Uterus (tissue), 3 donors: ENCODE measurements at regions not wholly inside any gene's neighbourhood (a gene's known extent, or its start where the extent isn't known, plus 50 kb on each side); places are given as distances from the start of the nearest gene placed in this dataset.

Experiments used
- DNase-seq, 2 donors: peaks; one replicate each; pipeline ENCODE4 v3.0.0-alpha.2; 2019 to 2020
- H3K27ac ChIP-seq, 2 donors: fragments of 200-600 bp; sonication (generic); 1 replicate in 1 of 2; 2 replicates in 1 of 2; pipeline ENCODE4 v1.5.1; 2016 to 2018
- H3K27me3 ChIP-seq, 2 donors: fragments of 200-600 bp; sonication (generic); one replicate each; pipeline ENCODE4 v1.5.1; 2018 to 2019; ENCODE audit warnings: control low read depth in 1 of 2
- H3K36me3 ChIP-seq, 2 donors: fragments of 200-600 bp; sonication (generic); one replicate each; pipeline ENCODE4 v1.5.1; 2019; ENCODE audit warnings: control low read depth in 1 of 2
- H3K4me1 ChIP-seq, 2 donors: fragments of 200-600 bp; sonication (generic); one replicate each; pipeline ENCODE4 v1.5.1; 2018 to 2019; ENCODE audit warnings: control low read depth in 1 of 2
- H3K4me3 ChIP-seq, 2 donors: fragments of 200-600 bp; sonication (generic); 1 replicate in 1 of 2; 2 replicates in 1 of 2; pipeline ENCODE4 v1.5.1; 2018 to 2019; ENCODE audit warnings: mild to moderate bottlenecking in 1 of 2
- H3K9me3 ChIP-seq, 2 donors: fragments of 200-600 bp; sonication (generic); one replicate each; pipeline ENCODE4 v1.5.1; 2019; ENCODE audit warnings: control low read depth in 1 of 2
- POLR2A ChIP-seq, 2 donors: fragments of 450-650 bp; IDR thresholded peaks; one replicate each; pipeline ENCODE4 v1.6.1; 2016; ENCODE audit warnings: antibody characterized with exemption in 2 of 2, mild to moderate bottlenecking in 1 of 2, moderate library complexity in 1 of 2
- intact Hi-C: fragments of 100-400 bp; cut with DNase I; formaldehyde crosslinking; loops from one replicate; pipeline ENCODE4 v1.15.1; 2023; ENCODE audit warnings: low total_unique reads
- TF ChIP-seq, protein P1 (sequence below), 4 experiments: fragments of 200-600 bp in 2 of 4; fragments of 450-650 bp in 2 of 4; sonication (generic) in 2 of 4; IDR thresholded peaks; one replicate each; pipeline ENCODE4 v1.5.1; 2016 to 2019; ENCODE audit warnings: antibody characterized with exemption in 4 of 4, mild to moderate bottlenecking in 2 of 4, moderate library complexity in 1 of 4
- donor health status: DM: yes; HTN: yes; CAD: no.

DNA sequence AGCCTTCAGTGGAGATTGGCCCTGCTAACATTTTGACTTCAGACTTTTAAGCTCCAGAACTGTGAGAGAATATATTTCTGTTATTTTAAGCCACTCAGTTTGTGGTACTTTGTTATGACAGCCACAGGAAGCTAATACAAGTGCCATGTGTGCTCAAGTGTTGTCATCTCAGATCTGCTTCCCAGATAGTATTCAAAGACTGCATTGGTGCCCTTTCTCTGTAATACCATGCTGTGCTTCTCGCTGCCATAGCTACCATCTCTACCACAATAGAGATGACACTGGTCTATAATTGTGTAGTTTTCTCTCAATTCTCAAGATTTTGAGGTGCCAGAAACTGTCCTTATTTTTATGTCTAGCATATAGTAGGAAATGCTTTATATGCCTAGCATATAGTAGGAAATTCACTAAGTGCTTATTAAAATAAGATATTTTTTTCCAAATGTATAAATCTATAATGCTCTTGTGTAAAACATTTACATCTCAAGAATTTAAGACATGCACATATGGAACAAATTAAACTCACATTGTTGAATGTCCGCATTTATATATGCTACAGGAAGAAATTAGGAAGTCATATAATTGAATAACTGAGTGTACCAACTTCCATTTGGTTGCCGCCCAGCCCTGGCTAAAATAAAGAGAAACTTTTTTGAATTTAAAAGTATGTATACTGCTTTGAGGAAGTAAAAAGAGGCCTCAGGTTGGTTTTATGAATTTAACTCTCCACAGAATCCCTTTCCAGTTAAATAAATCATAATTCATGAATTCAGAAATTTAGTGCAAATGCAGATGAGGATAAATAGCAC, 77.6 kb downstream of the TPBG start:
- H3K36me3 ChIP-seq = no peaks in the 10 kb centered on the region
- TF ChIP-seq POLR2A (IDR thresholded peaks at IDR 0.05) = no peak
- TF ChIP-seq, protein P1, sequence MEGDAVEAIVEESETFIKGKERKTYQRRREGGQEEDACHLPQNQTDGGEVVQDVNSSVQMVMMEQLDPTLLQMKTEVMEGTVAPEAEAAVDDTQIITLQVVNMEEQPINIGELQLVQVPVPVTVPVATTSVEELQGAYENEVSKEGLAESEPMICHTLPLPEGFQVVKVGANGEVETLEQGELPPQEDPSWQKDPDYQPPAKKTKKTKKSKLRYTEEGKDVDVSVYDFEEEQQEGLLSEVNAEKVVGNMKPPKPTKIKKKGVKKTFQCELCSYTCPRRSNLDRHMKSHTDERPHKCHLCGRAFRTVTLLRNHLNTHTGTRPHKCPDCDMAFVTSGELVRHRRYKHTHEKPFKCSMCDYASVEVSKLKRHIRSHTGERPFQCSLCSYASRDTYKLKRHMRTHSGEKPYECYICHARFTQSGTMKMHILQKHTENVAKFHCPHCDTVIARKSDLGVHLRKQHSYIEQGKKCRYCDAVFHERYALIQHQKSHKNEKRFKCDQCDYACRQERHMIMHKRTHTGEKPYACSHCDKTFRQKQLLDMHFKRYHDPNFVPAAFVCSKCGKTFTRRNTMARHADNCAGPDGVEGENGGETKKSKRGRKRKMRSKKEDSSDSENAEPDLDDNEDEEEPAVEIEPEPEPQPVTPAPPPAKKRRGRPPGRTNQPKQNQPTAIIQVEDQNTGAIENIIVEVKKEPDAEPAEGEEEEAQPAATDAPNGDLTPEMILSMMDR (IDR thresholded peaks at IDR 0.05) = no peak
- intact Hi-C loops = no loop called here
- H3K4me3 ChIP-seq = no peak overlapping the region
- H3K9me3 ChIP-seq = no peaks in the 10 kb centered on the region
- no peak overlapping the region for H3K27ac ChIP-seq
- no peak for DNase-seq
- no peaks in the 10 kb centered on the region for H3K27me3 ChIP-seq
- no peaks in the 10 kb centered on the region for H3K4me1 ChIP-seq

DNA sequence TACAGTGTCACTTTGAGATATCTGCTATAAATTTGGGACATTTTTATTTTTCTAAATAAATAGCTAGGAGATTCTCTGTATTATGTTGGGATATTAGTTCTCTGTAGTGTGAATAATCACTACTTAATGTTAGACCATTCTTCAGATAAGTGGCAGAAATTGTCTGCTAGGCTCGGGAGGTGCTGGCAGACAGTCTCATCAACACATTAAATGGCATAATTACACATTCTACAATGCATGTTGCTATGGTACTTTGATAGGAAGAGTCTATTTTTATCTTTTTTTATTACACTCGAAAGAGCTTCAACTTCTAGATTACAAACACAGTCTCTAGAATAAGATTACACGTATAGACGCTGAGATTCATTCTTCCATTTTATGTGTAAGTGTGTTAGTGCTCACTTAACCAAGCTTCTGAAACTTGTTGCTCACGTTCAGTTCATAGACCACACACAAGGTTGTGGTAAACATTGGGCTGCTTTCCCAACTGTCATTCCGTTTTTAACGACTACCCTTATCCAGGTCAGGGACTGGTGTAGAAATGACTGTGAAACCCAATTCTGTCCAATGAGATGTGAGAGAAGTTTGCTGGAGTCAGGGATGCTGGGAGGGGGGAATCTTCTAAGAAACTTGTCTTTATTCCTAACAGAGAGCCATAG, 78.6 kb downstream of the TPBG start:
- H3K4me3 ChIP-seq = no peak overlapping the region
- TF ChIP-seq, protein P1 (IDR thresholded peaks at IDR 0.05) = no peak
- TF ChIP-seq POLR2A (IDR thresholded peaks at IDR 0.05) = no peak
- no peaks in the 10 kb centered on the region for H3K36me3 ChIP-seq
- no peak for DNase-seq
- H3K27ac ChIP-seq = no peak overlapping the region
- H3K9me3 ChIP-seq = no peaks in the 10 kb centered on the region
- intact Hi-C loops = no loop called here
- no peaks in the 10 kb centered on the region for H3K4me1 ChIP-seq
- no peaks in the 10 kb centered on the region for H3K27me3 ChIP-seq

DNA sequence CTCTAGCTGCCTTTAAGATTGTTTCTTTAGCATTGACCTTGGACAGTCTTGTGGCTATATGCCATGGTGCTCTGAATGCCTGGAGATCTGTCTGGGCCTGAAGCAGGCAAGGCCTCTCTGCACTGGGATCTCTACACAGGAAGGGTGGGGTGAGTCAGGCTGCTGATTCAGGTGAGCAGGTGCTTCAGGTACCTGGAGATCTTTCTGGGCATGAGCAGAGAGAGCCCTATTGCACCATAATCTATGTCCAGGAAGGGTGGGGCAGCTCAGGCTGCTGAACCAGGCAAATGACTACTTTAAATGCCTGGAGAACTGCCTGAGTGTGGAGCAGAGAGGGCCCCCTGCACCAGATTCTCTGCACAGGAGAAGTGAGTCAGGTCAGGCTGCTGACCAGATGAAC, 94.5 kb downstream of the TPBG start:
- no peak overlapping the region for H3K4me3 ChIP-seq
- no peak for DNase-seq
- TF ChIP-seq, protein P1 (IDR thresholded peaks at IDR 0.05) = no peak
- TF ChIP-seq POLR2A (IDR thresholded peaks at IDR 0.05) = no peak
- no peaks in the 10 kb centered on the region for H3K27me3 ChIP-seq
- no peaks in the 10 kb centered on the region for H3K36me3 ChIP-seq
- H3K9me3 ChIP-seq = no peaks in the 10 kb centered on the region
- no peak overlapping the region for H3K27ac ChIP-seq
- no peaks in the 10 kb centered on the region for H3K4me1 ChIP-seq
- intact Hi-C loops = no loop called here

DNA sequence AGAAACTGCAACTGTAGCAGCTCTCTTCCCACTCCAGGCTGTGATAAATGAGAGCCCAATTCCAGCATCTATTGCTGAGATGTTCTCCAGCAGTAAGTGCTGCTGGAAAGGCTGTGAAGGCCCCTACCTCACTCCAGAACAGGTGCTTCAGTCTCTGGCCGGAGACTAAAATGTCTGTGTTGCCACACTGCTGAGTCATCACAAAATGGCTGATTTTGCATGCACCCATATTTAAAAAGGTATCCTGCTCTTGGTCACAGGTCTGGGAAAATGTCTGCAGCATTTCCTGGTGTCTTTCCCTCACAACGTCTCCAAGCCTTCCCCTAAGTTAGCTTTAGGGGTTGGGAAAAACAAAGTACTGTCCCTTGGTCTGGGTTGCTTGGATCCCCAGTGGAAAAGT, 95.1 kb downstream of the TPBG start:
- TF ChIP-seq, protein P1 (IDR thresholded peaks at IDR 0.05) = no peak
- no peak for TF ChIP-seq POLR2A (IDR thresholded peaks at IDR 0.05)
- intact Hi-C loops = no loop called here
- Histone ChIP-seq H3K36me3 (no peaks in the 10 kb centered on the region), H3K27ac (no peak overlapping the region), H3K4me1 (no peaks in the 10 kb centered on the region), H3K4me3 (no peak overlapping the region), H3K27me3 (no peaks in the 10 kb centered on the region), H3K9me3 (no peaks in the 10 kb centered on the region)
- DNase-seq = no peak

DNA sequence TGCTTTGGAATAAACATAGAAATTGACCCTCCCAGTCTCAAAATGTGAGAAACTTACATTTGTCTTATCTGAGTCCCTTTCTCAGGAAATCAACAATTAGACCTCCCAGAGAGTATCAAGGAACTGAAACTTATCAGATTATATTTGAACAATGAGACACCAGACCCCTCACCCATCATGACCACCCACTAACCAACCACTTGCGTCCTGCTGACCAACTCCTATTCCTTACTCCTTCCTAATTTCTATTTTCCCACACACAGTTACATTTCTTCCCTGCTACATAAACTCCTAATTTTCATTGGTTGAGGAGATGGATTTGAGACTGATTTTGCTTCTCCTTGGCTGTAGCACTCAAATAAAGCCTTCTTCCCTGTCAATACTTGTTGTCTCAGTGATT, 97.9 kb downstream of the TPBG start:
- intact Hi-C loops = no loop called here
- Histone ChIP-seq H3K9me3 (no peaks in the 10 kb centered on the region), H3K36me3 (no peaks in the 10 kb centered on the region), H3K4me1 (no peaks in the 10 kb centered on the region), H3K27me3 (no peaks in the 10 kb centered on the region), H3K4me3 (no peak overlapping the region), H3K27ac (no peak overlapping the region)
- no peak for TF ChIP-seq POLR2A (IDR thresholded peaks at IDR 0.05)
- TF ChIP-seq, protein P1 (IDR thresholded peaks at IDR 0.05) = no peak
- DNase-seq = no peak
